D341Med (cell line): ENCODE measurements at regions not wholly inside any gene's neighbourhood (a gene's known extent, or its start where the extent isn't known, plus 50 kb on each side); places are given as distances from the start of the nearest gene placed in this dataset.

Source experiments
- DNase-seq: peaks from one replicate; pipeline ENCODE4 v3.0.0; 2012; ENCODE audit warnings: low spot score

GRCh38 chr10:47077941-47078340, 166.7 kb downstream of the PTPN20 start:
- DNase-seq = no peak

DNA sequence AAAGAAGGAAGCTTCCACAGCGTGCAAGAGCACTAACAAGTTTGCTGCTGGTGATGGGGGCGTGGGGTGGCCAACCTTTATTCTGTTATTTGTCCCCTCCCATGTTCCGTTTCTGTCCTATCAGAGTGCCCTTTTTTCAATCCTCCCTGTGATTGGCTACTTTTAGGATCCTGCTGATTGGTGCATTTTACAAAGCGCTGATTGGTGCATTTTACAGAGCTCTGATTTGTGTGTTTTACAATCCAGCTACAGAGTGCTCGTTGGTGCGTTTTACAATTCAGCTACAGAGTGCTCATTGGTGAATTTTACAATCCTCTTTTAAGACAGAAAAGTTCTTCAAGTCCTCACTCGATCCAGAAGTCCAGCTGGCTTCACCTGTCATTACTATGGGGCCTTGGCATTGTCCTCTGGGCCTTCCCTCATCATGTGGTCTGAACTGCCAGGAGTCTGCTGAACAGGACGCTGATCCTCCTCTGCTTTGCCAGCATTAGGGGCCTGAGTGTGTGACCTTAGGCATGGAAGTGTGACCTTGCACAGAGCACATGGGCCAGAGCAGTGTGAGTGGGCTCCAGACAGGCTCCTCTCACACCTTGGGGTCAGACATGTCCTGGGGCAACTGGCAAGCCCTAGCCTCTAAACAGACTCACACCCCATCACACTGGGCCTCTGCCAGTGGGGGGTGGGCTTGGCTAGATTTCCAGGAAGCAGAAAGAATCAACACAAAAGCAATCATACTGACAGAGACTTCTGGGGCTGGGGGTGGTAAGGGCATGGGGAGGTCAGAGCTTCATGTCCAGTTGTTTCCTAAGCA, 167.4 kb downstream of the PTPN20 start:
- DNase-seq = no peak

- no peak for DNase-seq
Measured at GRCh38 chr10:47079204-47079580, 168.0 kb downstream of the PTPN20 start.

- DNase-seq = no peak
Measured at GRCh38 chr10:47081264-47081663, 170.0 kb downstream of the PTPN20 start.

DNA sequence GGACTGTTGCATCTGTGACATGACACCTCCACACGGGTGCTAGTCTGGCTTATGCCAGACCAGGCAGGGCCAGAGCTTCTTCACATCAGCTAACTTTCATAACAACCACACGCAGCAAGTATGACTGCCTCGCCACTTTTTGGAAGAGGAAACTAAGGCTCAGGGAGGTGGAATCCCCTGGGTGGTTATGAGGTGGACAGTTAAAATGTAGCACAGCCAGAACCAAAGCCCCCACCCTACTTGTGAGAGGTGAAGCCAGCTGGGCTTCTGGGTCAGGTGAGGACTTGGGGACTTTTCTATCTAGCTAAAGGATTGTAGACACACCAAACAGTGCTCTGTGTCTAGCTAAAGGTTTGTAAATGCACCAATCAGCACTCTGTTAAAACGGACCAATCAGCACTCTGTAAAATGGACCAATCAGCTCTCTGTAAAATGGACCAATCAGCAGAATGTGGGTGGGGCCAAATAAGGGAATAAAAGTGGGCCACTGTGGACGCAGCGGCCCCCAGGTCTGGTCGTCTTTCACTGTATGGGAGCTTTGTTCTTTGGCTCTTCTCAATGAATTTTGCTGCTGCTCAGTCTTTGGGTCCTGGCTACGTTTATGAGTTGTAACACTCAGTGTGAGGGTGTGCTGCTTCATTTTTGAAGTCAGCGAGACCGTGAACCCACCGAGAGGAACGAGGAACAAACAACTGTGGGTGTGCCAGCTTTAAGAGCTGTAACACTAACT, 171.0 kb downstream of the PTPN20 start:
- DNase-seq = no peak

DNA sequence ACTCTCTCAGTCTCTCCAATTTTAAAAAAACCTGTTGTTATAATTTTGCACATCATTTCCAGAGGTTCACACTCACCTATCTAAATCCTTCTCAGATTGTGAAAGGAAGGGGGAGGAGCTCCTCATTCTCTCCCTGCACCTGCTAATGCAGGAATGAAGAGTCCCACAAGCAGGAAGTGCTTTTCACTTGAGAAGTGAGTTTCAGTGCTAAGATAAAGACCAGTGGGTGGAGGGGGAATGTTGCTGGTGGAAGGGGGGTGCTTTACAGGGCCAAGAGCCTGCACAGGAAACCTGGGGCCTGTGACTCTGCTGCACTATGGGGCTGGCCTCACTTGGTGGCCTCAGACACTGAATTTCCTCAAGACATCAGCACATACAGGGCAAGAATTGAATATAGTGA, 176.4 kb downstream of the PTPN20 start:
- DNase-seq = no peak

DNA sequence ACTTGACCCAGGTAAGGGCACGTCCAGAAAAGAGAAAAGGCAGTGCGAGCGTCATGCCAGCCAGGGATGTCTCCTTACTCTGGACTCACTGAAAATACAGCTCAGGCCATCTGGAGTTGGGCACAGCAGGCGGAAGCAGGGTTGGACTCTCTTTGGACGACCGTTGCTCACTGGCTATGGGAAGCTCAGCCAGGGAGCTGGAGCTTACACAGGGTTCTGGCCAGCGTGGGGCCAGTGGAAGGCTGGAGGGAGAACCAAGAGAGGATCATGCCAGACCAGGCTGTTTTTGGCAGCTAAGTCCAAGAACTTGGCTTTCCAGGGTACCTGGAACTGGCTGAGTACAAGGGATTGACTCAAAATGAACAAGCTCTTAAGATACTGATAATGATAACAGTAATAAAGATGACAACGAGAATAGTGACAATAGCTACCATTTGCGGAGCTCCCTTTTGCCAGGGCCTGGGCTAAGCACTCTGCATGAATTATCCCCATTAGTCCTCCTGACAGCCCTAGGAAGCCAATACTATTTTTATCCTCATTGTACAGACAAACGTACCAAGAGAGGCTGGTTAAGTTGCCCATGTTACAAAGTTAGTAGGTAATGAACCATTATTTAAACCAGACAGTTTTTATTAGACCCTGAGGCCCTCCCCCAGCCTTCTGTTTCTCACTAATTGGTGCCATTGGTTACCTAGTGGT, 177.6 kb downstream of the PTPN20 start:
- no peak for DNase-seq

- DNase-seq = no peak
Measured at GRCh38 chr10:47090042-47090441, 178.8 kb downstream of the PTPN20 start.

- no peak for DNase-seq
Measured at GRCh38 chr10:47090903-47091302, 179.7 kb downstream of the PTPN20 start.

- DNase-seq = no peak
Measured at GRCh38 chr10:47091421-47091820, 180.2 kb downstream of the PTPN20 start.

GRCh38 chr10:47092376-47092775, 181.1 kb downstream of the PTPN20 start:
- DNase-seq = no peak

DNA sequence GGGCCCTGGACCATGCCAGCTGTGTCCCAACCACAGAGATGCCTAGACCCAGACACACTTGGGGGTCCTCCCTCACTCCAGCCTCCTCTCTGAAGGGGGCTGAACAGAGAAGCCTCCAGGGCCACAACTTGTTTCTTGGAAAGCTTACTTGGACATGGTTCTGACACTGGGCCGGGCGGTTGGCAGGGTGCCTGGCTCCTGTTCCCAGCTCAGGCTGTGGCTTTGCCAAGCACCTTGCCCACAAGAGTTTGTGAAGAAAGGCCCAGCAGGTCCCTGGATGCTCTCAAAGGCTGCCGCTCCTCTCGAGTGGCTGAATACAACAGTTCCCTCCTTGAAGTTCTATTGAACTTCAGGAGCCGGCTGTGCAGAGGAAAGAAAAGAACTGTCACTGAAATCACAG, 181.6 kb downstream of the PTPN20 start:
- DNase-seq = no peak

DNA sequence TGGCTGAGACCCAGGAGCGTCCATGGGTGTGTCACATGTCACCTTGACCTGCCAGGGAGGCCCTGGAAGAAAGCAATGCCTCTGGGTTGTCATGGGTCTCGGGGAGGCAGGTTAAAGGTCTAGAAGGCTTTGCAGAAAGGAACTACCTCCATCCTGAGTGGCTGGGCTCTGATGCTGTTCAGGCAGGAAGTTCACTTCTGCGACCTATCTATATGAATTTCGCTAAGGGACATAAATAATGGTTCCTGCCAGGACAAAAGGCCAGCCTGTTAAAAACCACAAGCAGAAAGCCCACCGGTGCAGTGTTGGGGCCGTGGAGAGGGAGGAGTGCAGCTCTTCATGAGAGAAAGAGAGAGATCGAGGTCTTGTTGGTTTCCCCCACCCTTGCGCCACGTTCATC, 182.9 kb downstream of the PTPN20 start:
- no peak for DNase-seq

DNA sequence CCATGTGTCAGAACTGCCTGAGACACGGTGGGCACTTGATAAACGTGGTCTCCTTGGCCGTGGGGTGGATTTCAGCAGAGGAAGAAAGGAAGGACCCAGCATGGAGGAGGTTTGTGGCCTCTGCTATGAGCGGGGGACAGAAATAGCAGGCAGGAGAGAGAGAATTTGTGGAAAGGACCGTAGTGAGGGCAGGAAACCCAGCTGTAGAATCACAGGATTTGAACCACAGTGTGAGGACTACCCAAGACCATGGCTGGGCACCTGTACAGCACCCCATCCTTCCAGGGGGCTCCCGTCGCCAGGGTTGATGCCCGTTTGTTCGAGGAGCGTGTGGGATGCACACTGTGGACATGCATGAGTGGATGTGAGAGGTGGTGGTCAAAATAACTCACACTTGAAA, 183.4 kb downstream of the PTPN20 start:
- DNase-seq = no peak

GRCh38 chr10:47095211-47095610, 184.0 kb downstream of the PTPN20 start:
- DNase-seq = no peak

DNA sequence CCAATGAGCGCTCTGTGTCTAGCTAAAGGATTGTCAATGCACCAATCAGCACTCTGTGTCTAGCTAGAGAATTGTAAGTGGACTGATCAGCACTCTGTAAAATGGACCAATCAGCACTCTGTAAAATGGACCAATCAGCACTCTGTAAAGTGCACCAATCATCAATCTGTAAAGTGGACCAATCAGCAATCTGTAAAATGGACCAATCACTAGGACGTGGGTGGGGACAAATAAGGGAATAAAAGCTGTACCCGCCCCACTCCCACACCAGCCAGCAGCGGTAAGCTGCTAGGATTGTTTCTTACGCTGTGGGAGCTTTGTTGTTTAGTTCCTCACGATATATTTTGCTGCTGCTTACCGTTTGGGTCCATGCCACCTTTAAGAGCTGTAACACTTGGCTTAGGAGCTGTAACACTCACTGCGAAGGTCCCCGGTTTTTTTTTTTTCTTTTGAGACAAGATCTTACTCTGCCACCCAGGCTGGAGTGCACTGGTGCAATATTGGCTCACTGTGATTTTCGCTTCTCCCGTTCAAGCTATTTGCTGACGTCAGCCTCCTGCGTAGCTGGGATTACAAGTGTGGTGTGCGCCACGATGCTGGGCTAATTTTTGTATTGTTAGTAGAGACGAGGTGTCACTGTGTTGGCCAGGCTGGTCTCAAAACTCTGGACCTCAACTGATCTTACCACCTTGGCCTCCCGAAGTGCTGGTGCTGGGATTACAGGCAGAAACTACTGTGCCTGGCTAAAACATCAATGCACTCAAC, 184.8 kb downstream of the PTPN20 start:
- DNase-seq = no peak

DNA sequence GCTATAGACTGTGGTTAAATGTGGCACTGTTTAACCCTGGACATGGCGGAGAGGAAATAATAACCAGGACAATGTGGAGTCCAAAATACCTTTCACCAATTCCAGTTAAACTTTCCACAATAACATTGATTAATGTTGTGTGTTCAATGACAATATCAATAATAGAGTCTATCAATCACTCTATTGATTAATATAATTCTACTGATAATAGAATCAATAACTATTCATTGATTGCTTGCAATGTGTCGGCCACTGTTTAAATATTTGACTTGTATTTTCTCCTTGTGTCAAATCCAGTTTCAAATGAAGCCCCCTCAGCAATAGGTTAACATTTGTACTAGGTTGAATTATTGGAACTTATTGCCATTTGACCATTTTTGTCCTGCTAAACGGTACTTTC, 187.0 kb downstream of the PTPN20 start:
- no peak for DNase-seq

DNA sequence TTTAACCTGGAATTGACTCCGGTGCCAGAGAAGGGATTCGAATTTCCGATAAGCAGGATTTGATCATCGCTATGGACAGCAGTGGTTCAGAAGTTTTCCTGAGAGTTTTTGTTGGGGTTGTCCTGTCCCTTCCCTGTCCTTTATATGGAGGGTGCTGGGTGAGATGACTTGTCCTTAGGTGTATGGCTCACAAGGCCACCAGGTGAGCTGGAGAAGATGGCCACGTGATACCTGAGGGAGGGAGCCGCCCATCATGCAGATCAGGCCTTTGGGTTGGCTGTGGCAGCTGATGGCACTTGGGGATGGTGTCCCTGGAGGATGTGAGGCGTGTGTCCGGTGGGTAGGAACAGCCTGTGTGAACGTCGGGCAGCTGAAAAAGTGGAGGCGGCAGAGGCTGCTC, 187.7 kb downstream of the PTPN20 start:
- DNase-seq = no peak

DNA sequence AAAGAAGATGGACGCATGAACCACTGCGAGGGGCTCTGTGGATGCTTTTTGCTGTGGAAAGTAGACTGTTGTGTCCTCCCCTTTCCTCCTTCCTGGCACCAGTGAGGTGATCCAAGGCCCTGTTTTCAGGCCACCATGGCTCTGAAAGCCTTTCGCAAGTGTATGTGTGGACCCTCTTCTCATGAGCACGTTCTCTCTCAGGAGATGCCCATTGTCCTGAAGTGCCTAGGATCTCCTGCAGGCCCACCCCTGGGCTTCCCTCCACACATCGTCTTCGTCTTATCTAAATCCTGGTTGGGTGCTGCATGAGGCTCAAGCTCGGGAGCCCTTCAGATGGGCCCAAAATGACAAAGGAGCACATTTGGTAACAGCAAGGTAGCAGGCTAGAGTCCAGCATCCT, 188.2 kb downstream of the PTPN20 start:
- DNase-seq = no peak

DNA sequence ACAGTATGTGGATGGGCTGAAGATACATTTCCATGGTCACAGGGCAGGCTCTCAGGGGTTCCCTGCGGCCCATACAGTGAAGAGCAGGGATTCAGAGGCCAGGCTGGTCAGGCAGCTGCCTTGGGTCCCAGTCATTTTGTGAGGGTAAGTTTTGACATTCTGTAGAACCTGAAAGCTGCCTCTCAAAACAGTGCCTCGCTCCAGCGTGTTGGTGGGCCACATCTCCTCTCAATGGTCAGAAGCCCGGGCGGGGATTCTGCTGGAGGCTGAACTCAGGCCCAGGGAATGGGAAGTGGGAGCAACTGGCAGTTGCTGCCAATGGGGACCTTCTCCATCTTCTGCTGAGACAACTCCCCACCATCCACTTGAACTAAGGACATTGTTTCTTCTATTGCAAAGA, 190.0 kb downstream of the PTPN20 start:
- no peak for DNase-seq

GRCh38 chr10:47101807-47102206, 190.6 kb downstream of the PTPN20 start:
- DNase-seq = no peak

- DNase-seq = no peak
Measured at GRCh38 chr10:47104151-47104605, 192.9 kb downstream of the PTPN20 start.
